ENCODE measurements at regions not wholly inside any gene's neighbourhood (a gene's known extent, or its start where the extent isn't known, plus 50 kb on each side); places are given as distances from the start of the nearest gene placed in this dataset.
A peak's percentile ranks its signal among the peaks of the same experiment; 100 is the strongest.

GRCh38 chr7:21260939-21261338, 166.9 kb upstream of the SP4 start:
- Histone ChIP-seq H3K27ac (no peak overlapping the region), H3K4me3 (no peak overlapping the region), H3K4me1 (replicated peaks) (no peaks in the 10 kb centered on the region), H3K36me3 (no peaks in the 10 kb centered on the region), H3K9me3 (no peaks in the 10 kb centered on the region), H3K27me3 (replicated peaks; ENCODE audit: insufficient read depth) (no peaks in the 10 kb centered on the region)
- intact Hi-C loops (cut with DNase I): no loop called here
- no peak for TF ChIP-seq CTCF (IDR thresholded peaks at IDR 0.05)
- TF ChIP-seq POLR2A (IDR thresholded peaks at IDR 0.05): no peak
- no peak for TF ChIP-seq POLR2AphosphoS5 (IDR thresholded peaks at IDR 0.05)
- DNase-seq (ENCODE audit: low spot score): no peak
- WGBS: 32% methylated on average over 1 of the region's 1 CpG

GRCh38 chr7:21261627-21262594, 166.0 kb upstream of the SP4 start:
- intact Hi-C loops (cut with DNase I): no loop called here
- no peak for DNase-seq (ENCODE audit: low spot score)
- WGBS: 46% methylated on average over 9 of the region's 9 CpGs

GRCh38 chr7:21269021-21269420, 158.9 kb upstream of the SP4 start:
- Histone ChIP-seq H3K4me1 (replicated peaks) (no peaks in the 10 kb centered on the region), H3K27ac (no peak overlapping the region), H3K4me3 (no peak overlapping the region), H3K36me3 (no peaks in the 10 kb centered on the region), H3K27me3 (replicated peaks; ENCODE audit: insufficient read depth) (no peaks in the 10 kb centered on the region), H3K9me3 (no peaks in the 10 kb centered on the region)
- TF ChIP-seq POLR2AphosphoS5 (IDR thresholded peaks at IDR 0.05) (no peak), POLR2A (IDR thresholded peaks at IDR 0.05) (no peak), CTCF (IDR thresholded peaks at IDR 0.05) (no peak)
- intact Hi-C loops (cut with DNase I): no loop called here
- 88% methylated on average over 4 of the region's 4 CpGs for WGBS
- no peak for DNase-seq (ENCODE audit: low spot score)

More at GRCh38 chr7:21261627-21262594, 166.0 kb upstream of the SP4 start:
- Histone ChIP-seq H3K4me3 (no peak overlapping the region), H3K9me3 (no peaks in the 10 kb centered on the region), H3K36me3 (no peaks in the 10 kb centered on the region), H3K4me1 (replicated peaks) (no peaks in the 10 kb centered on the region), H3K27ac (no peak overlapping the region), H3K27me3 (replicated peaks; ENCODE audit: insufficient read depth) (no peaks in the 10 kb centered on the region)
- TF ChIP-seq POLR2AphosphoS5 (IDR thresholded peaks at IDR 0.05) (no peak), CTCF (IDR thresholded peaks at IDR 0.05) (peak in 3 of 4 experiments; percentile 23 to 54 (median 31))

GRCh38 chr7:21276471-21277035, 151.3 kb upstream of the SP4 start:
- intact Hi-C loops (cut with DNase I): no loop called here
- DNase-seq (ENCODE audit: low spot score): no peak
- 67% methylated on average over 5 of the region's 5 CpGs for WGBS
- Histone ChIP-seq H3K27ac (no peak overlapping the region), H3K4me1 (replicated peaks) (no peaks in the 10 kb centered on the region), H3K4me3 (no peak overlapping the region), H3K9me3 (no peaks in the 10 kb centered on the region), H3K36me3 (no peaks in the 10 kb centered on the region), H3K27me3 (replicated peaks; ENCODE audit: insufficient read depth) (no peaks in the 10 kb centered on the region)
- TF ChIP-seq POLR2A (IDR thresholded peaks at IDR 0.05) (no peak), CTCF (IDR thresholded peaks at IDR 0.05) (no peak), POLR2AphosphoS5 (IDR thresholded peaks at IDR 0.05) (no peak)
